Tibial nerve (tissue), 4 donors: ENCODE measurements at regions not wholly inside any gene's neighbourhood (a gene's known extent, or its start where the extent isn't known, plus 50 kb on each side); places are given as distances from the start of the nearest gene placed in this dataset.

ENCODE experiments used
- EP300 ChIP-seq, 2 donors: sonication (generic); formaldehyde crosslinking; IDR thresholded peaks; one replicate each; pipeline ENCODE4 v1.6.1; 2017; ENCODE audit warnings: antibody characterized with exemption in 2 of 2, mild to moderate bottlenecking in 1 of 2
- POLR2A ChIP-seq, 2 donors: fragments of 450-650 bp; IDR thresholded peaks; one replicate each; pipeline ENCODE4 v1.6.1; 2017; ENCODE audit warnings: antibody characterized with exemption in 2 of 2, mild to moderate bottlenecking in 2 of 2, moderate library complexity in 2 of 2
- TF ChIP-seq, protein P1 (sequence below), 5 experiments: fragments of 200-600 bp in 3 of 5; fragments of 450-650 bp in 2 of 5; sonication (generic) in 3 of 5; IDR thresholded peaks; one replicate each; pipeline ENCODE4 v1.5.1; 2016 to 2019; ENCODE audit warnings: antibody characterized with exemption in 5 of 5, mild to moderate bottlenecking in 3 of 5, moderate library complexity in 2 of 5

DNA sequence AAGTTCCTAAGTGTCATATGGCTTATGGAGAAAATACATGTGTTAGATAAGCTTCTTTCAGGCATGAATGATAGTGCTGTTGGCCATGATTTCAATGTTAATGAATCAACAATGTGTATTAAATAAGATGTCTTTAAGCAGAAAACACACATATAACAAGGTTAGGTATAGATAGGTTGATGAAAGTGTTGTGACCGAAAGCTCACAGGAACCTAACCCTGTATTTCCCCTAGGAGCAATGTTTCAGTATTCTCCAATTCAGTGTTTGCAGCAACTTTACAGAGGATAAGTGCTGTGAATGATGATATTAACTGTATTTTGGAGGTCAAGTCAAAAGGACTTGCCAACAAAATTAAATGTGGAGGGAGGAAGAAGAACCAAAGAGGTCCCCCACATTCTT lies 82.8 kb upstream of the PRDM11 start:
- no peak for TF ChIP-seq EP300 (IDR thresholded peaks at IDR 0.05)
- TF ChIP-seq POLR2A (IDR thresholded peaks at IDR 0.05) = no peak
- TF ChIP-seq, protein P1, sequence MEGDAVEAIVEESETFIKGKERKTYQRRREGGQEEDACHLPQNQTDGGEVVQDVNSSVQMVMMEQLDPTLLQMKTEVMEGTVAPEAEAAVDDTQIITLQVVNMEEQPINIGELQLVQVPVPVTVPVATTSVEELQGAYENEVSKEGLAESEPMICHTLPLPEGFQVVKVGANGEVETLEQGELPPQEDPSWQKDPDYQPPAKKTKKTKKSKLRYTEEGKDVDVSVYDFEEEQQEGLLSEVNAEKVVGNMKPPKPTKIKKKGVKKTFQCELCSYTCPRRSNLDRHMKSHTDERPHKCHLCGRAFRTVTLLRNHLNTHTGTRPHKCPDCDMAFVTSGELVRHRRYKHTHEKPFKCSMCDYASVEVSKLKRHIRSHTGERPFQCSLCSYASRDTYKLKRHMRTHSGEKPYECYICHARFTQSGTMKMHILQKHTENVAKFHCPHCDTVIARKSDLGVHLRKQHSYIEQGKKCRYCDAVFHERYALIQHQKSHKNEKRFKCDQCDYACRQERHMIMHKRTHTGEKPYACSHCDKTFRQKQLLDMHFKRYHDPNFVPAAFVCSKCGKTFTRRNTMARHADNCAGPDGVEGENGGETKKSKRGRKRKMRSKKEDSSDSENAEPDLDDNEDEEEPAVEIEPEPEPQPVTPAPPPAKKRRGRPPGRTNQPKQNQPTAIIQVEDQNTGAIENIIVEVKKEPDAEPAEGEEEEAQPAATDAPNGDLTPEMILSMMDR (IDR thresholded peaks at IDR 0.05) = no peak
